ENCODE measurements at regions not wholly inside any gene's neighbourhood (a gene's known extent, or its start where the extent isn't known, plus 50 kb on each side); places are given as distances from the start of the nearest gene placed in this dataset.

DNA sequence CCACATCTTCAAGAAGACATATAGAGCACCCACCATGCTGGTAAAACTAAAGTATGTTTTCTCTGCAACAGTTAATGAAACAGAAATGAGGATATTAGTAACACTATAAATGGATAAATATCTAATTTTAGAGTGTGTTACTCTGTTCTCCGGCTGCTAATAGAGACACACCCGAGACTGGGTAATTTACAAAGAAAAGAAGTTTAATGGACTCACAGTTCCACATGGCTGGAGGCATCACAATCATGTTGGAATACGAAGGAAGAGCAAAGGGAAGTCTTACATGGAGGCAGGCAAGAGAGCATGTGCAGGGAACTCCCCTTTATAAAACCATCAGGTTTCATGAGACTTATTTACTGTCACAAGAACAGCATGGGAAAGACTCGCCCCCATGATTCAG, 287.2 kb downstream of the SRGAP2C start:
- TF ChIP-seq POLR2AphosphoS5 (IDR thresholded peaks at IDR 0.05), result no peak
- TF ChIP-seq, protein P1, sequence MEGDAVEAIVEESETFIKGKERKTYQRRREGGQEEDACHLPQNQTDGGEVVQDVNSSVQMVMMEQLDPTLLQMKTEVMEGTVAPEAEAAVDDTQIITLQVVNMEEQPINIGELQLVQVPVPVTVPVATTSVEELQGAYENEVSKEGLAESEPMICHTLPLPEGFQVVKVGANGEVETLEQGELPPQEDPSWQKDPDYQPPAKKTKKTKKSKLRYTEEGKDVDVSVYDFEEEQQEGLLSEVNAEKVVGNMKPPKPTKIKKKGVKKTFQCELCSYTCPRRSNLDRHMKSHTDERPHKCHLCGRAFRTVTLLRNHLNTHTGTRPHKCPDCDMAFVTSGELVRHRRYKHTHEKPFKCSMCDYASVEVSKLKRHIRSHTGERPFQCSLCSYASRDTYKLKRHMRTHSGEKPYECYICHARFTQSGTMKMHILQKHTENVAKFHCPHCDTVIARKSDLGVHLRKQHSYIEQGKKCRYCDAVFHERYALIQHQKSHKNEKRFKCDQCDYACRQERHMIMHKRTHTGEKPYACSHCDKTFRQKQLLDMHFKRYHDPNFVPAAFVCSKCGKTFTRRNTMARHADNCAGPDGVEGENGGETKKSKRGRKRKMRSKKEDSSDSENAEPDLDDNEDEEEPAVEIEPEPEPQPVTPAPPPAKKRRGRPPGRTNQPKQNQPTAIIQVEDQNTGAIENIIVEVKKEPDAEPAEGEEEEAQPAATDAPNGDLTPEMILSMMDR (IDR thresholded peaks at IDR 0.05), result no peak
- no peak for TF ChIP-seq POLR2A (IDR thresholded peaks at IDR 0.05)
- no peak for TF ChIP-seq EP300 (IDR thresholded peaks at IDR 0.05)

All from sigmoid colon (tissue), 4 donors.